ENCODE measurements at regions not wholly inside any gene's neighbourhood (a gene's known extent, or its start where the extent isn't known, plus 50 kb on each side); places are given as distances from the start of the nearest gene placed in this dataset.

DNA sequence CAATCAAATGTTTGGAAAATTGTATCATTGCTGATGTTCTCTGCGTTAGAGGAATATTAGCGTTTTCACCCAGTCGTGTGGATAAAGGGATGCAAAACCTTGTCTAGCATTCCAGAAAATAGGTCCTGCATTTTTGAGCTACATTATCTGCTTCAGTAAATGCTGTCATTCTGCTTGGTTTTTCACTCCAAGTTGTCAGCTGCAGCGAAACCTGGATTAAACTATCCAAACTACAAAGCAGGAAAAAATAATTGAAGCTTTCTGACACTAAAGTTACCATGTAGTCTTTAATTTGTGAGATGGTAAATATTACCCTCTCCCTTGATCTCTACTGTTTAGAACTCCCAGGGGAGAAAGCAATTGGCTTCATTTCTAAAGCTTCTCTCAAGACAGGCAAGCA, 1795.5 kb upstream of the PRR20A start:
- DNase-seq: no peak
- H3K27me3 ChIP-seq (ENCODE audit: control insufficient read depth in 3 of 3, insufficient read depth in 3 of 3, low read length in 3 of 3): no peaks in the 10 kb centered on the region
- no peak overlapping the region for H3K4me3 ChIP-seq (ENCODE audit: low read depth in 1 of 3, low read length in 3 of 3)
- no peaks in the 10 kb centered on the region for H3K36me3 ChIP-seq (ENCODE audit: control insufficient read depth in 3 of 3, insufficient read depth in 2 of 3, low read depth in 1 of 3, low read length in 3 of 3)
- H3K4me1 ChIP-seq (ENCODE audit: control insufficient read depth in 3 of 3, insufficient read depth in 2 of 3, low read depth in 1 of 3, low read length in 2 of 3): no peaks in the 10 kb centered on the region
- H3K9me3 ChIP-seq (ENCODE audit: control insufficient read depth in 2 of 2, insufficient read depth in 1 of 2, low read depth in 1 of 2, low read length in 1 of 2): peaks cover 0 to 3% of the 10 kb centered on the region in 2 donors
- no peak overlapping the region for H3K27ac ChIP-seq (ENCODE audit: low read depth in 1 of 3, low read length in 2 of 3)
- 77 to 83% (median 81%) methylated on average over 4 of the region's 4 CpGs for WGBS, 3 donors
- no peak for FAIRE-seq

- Histone ChIP-seq H3K27me3 (ENCODE audit: control insufficient read depth in 3 of 3, insufficient read depth in 3 of 3, low read length in 3 of 3) (no peaks in the 10 kb centered on the region), H3K9me3 (ENCODE audit: control insufficient read depth in 2 of 2, insufficient read depth in 1 of 2, low read depth in 1 of 2, low read length in 1 of 2) (no peaks in the 10 kb centered on the region), H3K27ac (ENCODE audit: low read depth in 1 of 3, low read length in 2 of 3) (no peak overlapping the region), H3K4me1 (ENCODE audit: control insufficient read depth in 3 of 3, insufficient read depth in 2 of 3, low read depth in 1 of 3, low read length in 2 of 3) (no peaks in the 10 kb centered on the region), H3K36me3 (ENCODE audit: control insufficient read depth in 3 of 3, insufficient read depth in 2 of 3, low read depth in 1 of 3, low read length in 3 of 3) (no peaks in the 10 kb centered on the region), H3K4me3 (ENCODE audit: low read depth in 1 of 3, low read length in 3 of 3) (no peak overlapping the region)
- FAIRE-seq: no peak
- no peak for DNase-seq
- WGBS, 3 donors: 88 to 94% (median 91%) methylated on average over 3 of the region's 3 CpGs
Observed at GRCh38 chr13:55347528-55347927, 1793.2 kb upstream of the PRR20A start.

DNA sequence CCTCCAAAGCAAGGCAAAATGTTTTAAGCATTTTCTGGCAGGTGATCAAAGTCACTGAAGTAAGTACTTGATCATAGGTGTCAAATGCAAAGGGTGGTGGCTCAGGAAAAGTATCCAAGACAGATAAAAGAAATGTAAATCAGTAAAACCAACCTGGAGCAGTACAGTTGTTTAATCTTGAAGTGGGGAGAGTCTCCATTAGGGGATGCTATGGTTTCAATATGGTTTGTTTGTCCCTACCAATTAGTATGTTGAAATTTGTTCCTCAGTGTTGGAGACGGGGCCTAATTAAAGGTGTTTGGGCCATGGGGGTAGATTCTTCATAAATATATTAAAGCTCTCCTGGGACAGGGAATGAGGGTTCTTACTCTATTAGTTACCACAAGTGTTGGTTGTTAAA, 1781.7 kb upstream of the PRR20A start:
- DNase-seq: no peak
- Histone ChIP-seq H3K36me3 (ENCODE audit: control insufficient read depth in 3 of 3, insufficient read depth in 2 of 3, low read depth in 1 of 3, low read length in 3 of 3) (no peaks in the 10 kb centered on the region), H3K27me3 (ENCODE audit: control insufficient read depth in 3 of 3, insufficient read depth in 3 of 3, low read length in 3 of 3) (no peaks in the 10 kb centered on the region), H3K4me1 (ENCODE audit: control insufficient read depth in 3 of 3, insufficient read depth in 2 of 3, low read depth in 1 of 3, low read length in 2 of 3) (no peaks in the 10 kb centered on the region), H3K9me3 (ENCODE audit: control insufficient read depth in 2 of 2, insufficient read depth in 1 of 2, low read depth in 1 of 2, low read length in 1 of 2) (no peaks in the 10 kb centered on the region), H3K4me3 (ENCODE audit: low read depth in 1 of 3, low read length in 3 of 3) (no peak overlapping the region), H3K27ac (ENCODE audit: low read depth in 1 of 3, low read length in 2 of 3) (no peak overlapping the region)
- 73 to 80% (median 74%) methylated on average over 1 of the region's 1 CpG for WGBS, 3 donors
- FAIRE-seq: no peak

DNA sequence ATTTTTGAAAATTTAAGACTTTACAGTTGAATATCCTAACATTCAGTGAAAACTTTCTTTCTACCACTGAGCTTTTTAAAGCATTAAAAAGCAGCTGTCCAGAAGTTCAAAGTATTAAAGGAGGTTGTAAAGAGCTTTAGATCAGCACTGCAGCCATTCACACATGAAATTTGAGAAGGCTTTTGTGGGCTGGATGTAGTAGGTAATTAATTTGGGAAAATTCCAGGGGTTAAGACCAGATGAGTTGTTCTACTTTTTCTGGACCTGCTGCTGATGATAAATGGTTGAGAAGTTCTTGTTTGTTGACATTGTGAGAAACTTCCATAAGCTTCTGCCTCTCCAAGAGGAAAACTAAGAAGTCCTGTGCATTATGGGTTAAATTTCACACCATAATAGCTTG, 1779.6 kb upstream of the PRR20A start:
- Histone ChIP-seq H3K4me3 (ENCODE audit: low read depth in 1 of 3, low read length in 3 of 3) (no peak overlapping the region), H3K9me3 (ENCODE audit: control insufficient read depth in 2 of 2, insufficient read depth in 1 of 2, low read depth in 1 of 2, low read length in 1 of 2) (no peaks in the 10 kb centered on the region), H3K36me3 (ENCODE audit: control insufficient read depth in 3 of 3, insufficient read depth in 2 of 3, low read depth in 1 of 3, low read length in 3 of 3) (no peaks in the 10 kb centered on the region), H3K4me1 (ENCODE audit: control insufficient read depth in 3 of 3, insufficient read depth in 2 of 3, low read depth in 1 of 3, low read length in 2 of 3) (no peaks in the 10 kb centered on the region), H3K27ac (ENCODE audit: low read depth in 1 of 3, low read length in 2 of 3) (no peak overlapping the region), H3K27me3 (ENCODE audit: control insufficient read depth in 3 of 3, insufficient read depth in 3 of 3, low read length in 3 of 3) (no peaks in the 10 kb centered on the region)
- DNase-seq (no peak), FAIRE-seq (no peak)

- FAIRE-seq: no peak
- Histone ChIP-seq H3K27me3 (ENCODE audit: control insufficient read depth in 3 of 3, insufficient read depth in 3 of 3, low read length in 3 of 3) (no peaks in the 10 kb centered on the region), H3K36me3 (ENCODE audit: control insufficient read depth in 3 of 3, insufficient read depth in 2 of 3, low read depth in 1 of 3, low read length in 3 of 3) (no peaks in the 10 kb centered on the region), H3K4me3 (ENCODE audit: low read depth in 1 of 3, low read length in 3 of 3) (no peak overlapping the region), H3K4me1 (ENCODE audit: control insufficient read depth in 3 of 3, insufficient read depth in 2 of 3, low read depth in 1 of 3, low read length in 2 of 3) (no peaks in the 10 kb centered on the region), H3K9me3 (ENCODE audit: control insufficient read depth in 2 of 2, insufficient read depth in 1 of 2, low read depth in 1 of 2, low read length in 1 of 2) (no peaks in the 10 kb centered on the region), H3K27ac (ENCODE audit: low read depth in 1 of 3, low read length in 2 of 3) (no peak overlapping the region)
- 34 to 45% (median 36%) methylated on average over 3 of the region's 3 CpGs for WGBS, 3 donors
- DNase-seq: no peak
Observed at GRCh38 chr13:55366676-55367075, 1774.0 kb upstream of the PRR20A start.

GRCh38 chr13:55394470-55394869, 1746.2 kb upstream of the PRR20A start:
- no peaks in the 10 kb centered on the region for H3K36me3 ChIP-seq (ENCODE audit: control insufficient read depth in 3 of 3, insufficient read depth in 2 of 3, low read depth in 1 of 3, low read length in 3 of 3)
- no peaks in the 10 kb centered on the region for H3K9me3 ChIP-seq (ENCODE audit: control insufficient read depth in 2 of 2, insufficient read depth in 1 of 2, low read depth in 1 of 2, low read length in 1 of 2)
- no peak for FAIRE-seq
- no peak for DNase-seq
- no peaks in the 10 kb centered on the region for H3K27me3 ChIP-seq (ENCODE audit: control insufficient read depth in 3 of 3, insufficient read depth in 3 of 3, low read length in 3 of 3)
- no peak overlapping the region for H3K27ac ChIP-seq (ENCODE audit: low read depth in 1 of 3, low read length in 2 of 3)
- 65 to 78% (median 72%) methylated on average over 3 of the region's 3 CpGs for WGBS, 3 donors
- H3K4me3 ChIP-seq (ENCODE audit: low read depth in 1 of 3, low read length in 3 of 3): no peak overlapping the region
- H3K4me1 ChIP-seq (ENCODE audit: control insufficient read depth in 3 of 3, insufficient read depth in 2 of 3, low read depth in 1 of 3, low read length in 2 of 3): no peaks in the 10 kb centered on the region

DNA sequence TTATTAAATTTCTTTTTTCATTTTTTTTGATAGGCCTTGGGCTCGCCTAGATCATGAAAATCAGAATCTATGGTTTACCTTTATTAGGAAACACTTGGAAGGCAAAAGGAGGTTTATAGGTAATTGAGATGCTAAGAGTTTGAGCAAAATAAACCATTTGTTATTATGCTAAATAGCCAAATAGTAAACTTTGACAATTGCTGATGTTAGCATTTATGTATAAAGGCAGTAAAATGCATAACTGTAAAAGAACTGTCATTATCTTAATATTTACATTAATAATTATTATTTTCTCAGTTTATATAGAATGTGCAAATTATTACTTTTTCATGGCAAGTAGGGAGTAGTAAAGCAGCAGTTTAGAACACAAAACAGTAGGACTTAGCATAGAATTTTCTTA, 1737.8 kb upstream of the PRR20A start:
- WGBS, 3 donors: 78 to 80% (median 80%) methylated on average over 1 of the region's 1 CpG
- H3K27me3 ChIP-seq (ENCODE audit: control insufficient read depth in 3 of 3, insufficient read depth in 3 of 3, low read length in 3 of 3): no peaks in the 10 kb centered on the region
- H3K27ac ChIP-seq (ENCODE audit: low read depth in 1 of 3, low read length in 2 of 3): no peak overlapping the region
- H3K4me3 ChIP-seq (ENCODE audit: low read depth in 1 of 3, low read length in 3 of 3): no peak overlapping the region
- H3K9me3 ChIP-seq (ENCODE audit: control insufficient read depth in 2 of 2, insufficient read depth in 1 of 2, low read depth in 1 of 2, low read length in 1 of 2): no peaks in the 10 kb centered on the region
- H3K4me1 ChIP-seq (ENCODE audit: control insufficient read depth in 3 of 3, insufficient read depth in 2 of 3, low read depth in 1 of 3, low read length in 2 of 3): no peaks in the 10 kb centered on the region
- FAIRE-seq: no peak
- no peaks in the 10 kb centered on the region for H3K36me3 ChIP-seq (ENCODE audit: control insufficient read depth in 3 of 3, insufficient read depth in 2 of 3, low read depth in 1 of 3, low read length in 3 of 3)
- no peak for DNase-seq

GRCh38 chr13:55403887-55404487, 1736.7 kb upstream of the PRR20A start:
- FAIRE-seq: no peak

More at GRCh38 chr13:55403887-55404487, 1736.7 kb upstream of the PRR20A start:
- DNase-seq: no peak
- Histone ChIP-seq H3K27ac (ENCODE audit: low read depth in 1 of 3, low read length in 2 of 3) (no peak overlapping the region), H3K4me1 (ENCODE audit: control insufficient read depth in 3 of 3, insufficient read depth in 2 of 3, low read depth in 1 of 3, low read length in 2 of 3) (no peaks in the 10 kb centered on the region), H3K4me3 (ENCODE audit: low read depth in 1 of 3, low read length in 3 of 3) (no peak overlapping the region), H3K27me3 (ENCODE audit: control insufficient read depth in 3 of 3, insufficient read depth in 3 of 3, low read length in 3 of 3) (no peaks in the 10 kb centered on the region), H3K36me3 (ENCODE audit: control insufficient read depth in 3 of 3, insufficient read depth in 2 of 3, low read depth in 1 of 3, low read length in 3 of 3) (no peaks in the 10 kb centered on the region), H3K9me3 (ENCODE audit: control insufficient read depth in 2 of 2, insufficient read depth in 1 of 2, low read depth in 1 of 2, low read length in 1 of 2) (no peaks in the 10 kb centered on the region)
